Muscle layer of duodenum (tissue), 2 donors: ENCODE measurements at regions not wholly inside any gene's neighbourhood (a gene's known extent, or its start where the extent isn't known, plus 50 kb on each side); places are given as distances from the start of the nearest gene placed in this dataset.
"Not testable (repeated sequence)": the region's sequence is repeated elsewhere in the genome, so short reads cannot be mapped to it uniquely, and the experiment has no call there.

ENCODE experiments used
- H3K27ac ChIP-seq: one replicate; pipeline ENCODE4 v1.7.0; 2013; ENCODE audit warnings: mild to moderate bottlenecking, low read length
- H3K27me3 ChIP-seq: one replicate; pipeline ENCODE4 v1.7.0; 2013; ENCODE audit warnings: low read depth, mild to moderate bottlenecking, control low read depth, low read length
- H3K36me3 ChIP-seq, 2 donors: one replicate each; pipeline ENCODE4 v1.7.0; 2013; ENCODE audit warnings: low read length in 2 of 2, control low read depth in 1 of 2, mild to moderate bottlenecking in 1 of 2; ENCODE audit not compliant: insufficient read depth in 2 of 2, control insufficient read depth in 1 of 2
- H3K4me1 ChIP-seq, 2 donors: one replicate each; pipeline ENCODE4 v1.7.0; 2013; ENCODE audit warnings: low read length in 2 of 2, mild to moderate bottlenecking in 2 of 2, control low read depth in 1 of 2, moderate library complexity in 1 of 2; ENCODE audit not compliant: insufficient read depth in 2 of 2, control insufficient read depth in 1 of 2
- H3K4me3 ChIP-seq, 2 donors: one replicate each; pipeline ENCODE4 v1.7.0; 2013; ENCODE audit warnings: low read length in 2 of 2, low read depth in 1 of 2, mild to moderate bottlenecking in 1 of 2
- H3K9me3 ChIP-seq, 2 donors: one replicate each; pipeline ENCODE4 v1.7.0; 2013; ENCODE audit warnings: low read length in 2 of 2, control low read depth in 1 of 2, mild to moderate bottlenecking in 1 of 2; ENCODE audit not compliant: control insufficient read depth in 1 of 2
- donor health status: healthy.

GRCh38 chr20:11484479-11484878 is 433.2 kb upstream of the BTBD3 start:
- no peaks in the 10 kb centered on the region for H3K9me3 ChIP-seq
- H3K4me3 ChIP-seq, result no peak overlapping the region
- H3K36me3 ChIP-seq, result no peaks in the 10 kb centered on the region
- H3K27ac ChIP-seq, result no peak overlapping the region
- H3K4me1 ChIP-seq, result no peaks in the 10 kb centered on the region
- H3K27me3 ChIP-seq, result no peaks in the 10 kb centered on the region

GRCh38 chr20:11492386-11492785 is 425.3 kb upstream of the BTBD3 start:
- H3K27me3 ChIP-seq, result no peaks in the 10 kb centered on the region
- H3K4me1 ChIP-seq, result no peaks in the 10 kb centered on the region
- H3K27ac ChIP-seq, result no peak overlapping the region
- no peaks in the 10 kb centered on the region for H3K9me3 ChIP-seq
- H3K36me3 ChIP-seq, result no peaks in the 10 kb centered on the region
- H3K4me3 ChIP-seq, result no peak overlapping the region

- Histone ChIP-seq H3K4me1 (no peaks in the 10 kb centered on the region), H3K27ac (no peak overlapping the region), H3K27me3 (no peaks in the 10 kb centered on the region), H3K9me3 (no peaks in the 10 kb centered on the region), H3K36me3 (no peaks in the 10 kb centered on the region), H3K4me3 (no peak overlapping the region)
Observed at GRCh38 chr20:11492846-11493245, 424.8 kb upstream of the BTBD3 start.

GRCh38 chr20:11496380-11496779 is 421.3 kb upstream of the BTBD3 start:
- Histone ChIP-seq H3K9me3 (no peaks in the 10 kb centered on the region), H3K36me3 (no peaks in the 10 kb centered on the region), H3K27ac (no peak overlapping the region), H3K27me3 (no peaks in the 10 kb centered on the region), H3K4me3 (no peak overlapping the region), H3K4me1 (no peaks in the 10 kb centered on the region)

- Histone ChIP-seq H3K36me3 (no peaks in the 10 kb centered on the region), H3K4me3 (no peak overlapping the region), H3K27ac (no peak overlapping the region), H3K4me1 (no peaks in the 10 kb centered on the region), H3K9me3 (no peaks in the 10 kb centered on the region), H3K27me3 (no peaks in the 10 kb centered on the region)
Observed at GRCh38 chr20:11497545-11497944, 420.1 kb upstream of the BTBD3 start.

GRCh38 chr20:11499101-11499634 is 418.5 kb upstream of the BTBD3 start:
- no peaks in the 10 kb centered on the region for H3K36me3 ChIP-seq
- H3K27me3 ChIP-seq, result no peaks in the 10 kb centered on the region
- no peak overlapping the region for H3K4me3 ChIP-seq
- H3K9me3 ChIP-seq, result no peaks in the 10 kb centered on the region
- no peak overlapping the region for H3K27ac ChIP-seq
- no peaks in the 10 kb centered on the region for H3K4me1 ChIP-seq

GRCh38 chr20:11502061-11502460 is 415.6 kb upstream of the BTBD3 start:
- H3K27me3 ChIP-seq, result no peaks in the 10 kb centered on the region
- no peaks in the 10 kb centered on the region for H3K9me3 ChIP-seq
- no peak overlapping the region for H3K4me3 ChIP-seq
- no peaks in the 10 kb centered on the region for H3K36me3 ChIP-seq
- H3K27ac ChIP-seq, result no peak overlapping the region
- no peaks in the 10 kb centered on the region for H3K4me1 ChIP-seq

GRCh38 chr20:11502671-11503070 is 415.0 kb upstream of the BTBD3 start:
- Histone ChIP-seq H3K27ac (no peak overlapping the region), H3K27me3 (no peaks in the 10 kb centered on the region), H3K36me3 (no peaks in the 10 kb centered on the region), H3K9me3 (no peaks in the 10 kb centered on the region), H3K4me3 (no peak overlapping the region), H3K4me1 (no peaks in the 10 kb centered on the region)

GRCh38 chr20:11509776-11510175 is 407.9 kb upstream of the BTBD3 start:
- Histone ChIP-seq H3K9me3 (peaks cover 0 to 3% of the 10 kb centered on the region in 2 donors), H3K27ac (no peak overlapping the region), H3K4me1 (no peaks in the 10 kb centered on the region), H3K27me3 (no peaks in the 10 kb centered on the region), H3K36me3 (no peaks in the 10 kb centered on the region), H3K4me3 (no peak overlapping the region)

GRCh38 chr20:11511821-11512220 is 405.9 kb upstream of the BTBD3 start:
- Histone ChIP-seq H3K4me3 (no peak overlapping the region), H3K9me3 (peaks cover 0 to 3% of the 10 kb centered on the region in 2 donors), H3K36me3 (no peaks in the 10 kb centered on the region), H3K27me3 (no peaks in the 10 kb centered on the region), H3K27ac (no peak overlapping the region), H3K4me1 (no peaks in the 10 kb centered on the region)

- H3K27me3 ChIP-seq, H3K4me3 ChIP-seq, H3K9me3 ChIP-seq, H3K36me3 ChIP-seq, H3K4me1 ChIP-seq, H3K27ac ChIP-seq: not testable (repeated sequence)
Observed at GRCh38 chr20:11513241-11513745, 404.4 kb upstream of the BTBD3 start.

- Histone ChIP-seq H3K27me3 (no peaks in the 10 kb centered on the region), H3K9me3 (no peaks in the 10 kb centered on the region), H3K4me3 (no peak overlapping the region), H3K36me3 (no peaks in the 10 kb centered on the region), H3K4me1 (no peaks in the 10 kb centered on the region), H3K27ac (no peak overlapping the region)
Observed at GRCh38 chr20:11516448-11516847, 401.2 kb upstream of the BTBD3 start.
